Stomach (tissue), 8 donors: ENCODE measurements at regions not wholly inside any gene's neighbourhood (a gene's known extent, or its start where the extent isn't known, plus 50 kb on each side); places are given as distances from the start of the nearest gene placed in this dataset.
A peak's percentile ranks its signal among the peaks of the same experiment; 100 is the strongest.

Experiments
- DNase-seq, 2 donors: peaks; one replicate each; pipeline versions ENCODE4 v3.0.0 to v3.0.0-alpha.2; 2013 to 2019
- H3K27ac ChIP-seq, 5 donors: fragments of 200-600 bp in 4 of 5; sonication (generic) in 4 of 5; one replicate each; pipeline ENCODE4 v1.5.1; 2013 to 2019; ENCODE audit warnings: mild to moderate bottlenecking in 1 of 5, moderate library complexity in 1 of 5
- H3K27me3 ChIP-seq, 3 donors: fragments of 200-600 bp; sonication (generic); one replicate each; pipeline ENCODE4 v1.5.1; 2017 to 2019; ENCODE audit warnings: mixed run types in 1 of 3
- H3K36me3 ChIP-seq, 4 donors: fragments of 200-600 bp; sonication (generic); 1 replicate in 3 of 4; 2 replicates in 1 of 4; pipeline ENCODE4 v1.5.1; 2016 to 2019
- H3K4me1 ChIP-seq, 4 donors: fragments of 200-600 bp; sonication (generic); one replicate each; pipeline ENCODE4 v1.5.1; 2016 to 2019
- H3K4me3 ChIP-seq, 4 donors: fragments of 200-600 bp; sonication (generic) in 3 of 4; one replicate each; pipeline ENCODE4 v1.5.1; 2016 to 2019; ENCODE audit warnings: mild to moderate bottlenecking in 1 of 4
- H3K9me3 ChIP-seq, 4 donors: fragments of 200-600 bp; sonication (generic); one replicate each; pipeline ENCODE4 v1.5.1; 2016 to 2019
- CTCF ChIP-seq, 7 experiments: fragments of 450-650 bp in 4 of 7; fragments of 200-600 bp in 3 of 7; sonication (generic) in 3 of 7; IDR thresholded peaks; one replicate each; pipeline ENCODE4 v1.5.1; 2016 to 2019; ENCODE audit warnings: antibody characterized with exemption in 7 of 7, control low read depth in 2 of 7, mild to moderate bottlenecking in 1 of 7
- EP300 ChIP-seq: sonication (generic); formaldehyde crosslinking; IDR thresholded peaks from one replicate; pipeline ENCODE4 v1.6.1; 2017; ENCODE audit warnings: antibody characterized with exemption
- POLR2A ChIP-seq, 4 donors: fragments of 450-650 bp; IDR thresholded peaks; one replicate each; pipeline ENCODE4 v1.6.1; 2016; ENCODE audit warnings: antibody characterized with exemption in 4 of 4, control low read depth in 2 of 4, mild to moderate bottlenecking in 1 of 4, moderate library complexity in 1 of 4
- POLR2AphosphoS5 ChIP-seq, 3 donors: sonication (generic); formaldehyde crosslinking; IDR thresholded peaks; one replicate each; pipeline ENCODE4 v1.6.1; 2016; ENCODE audit warnings: antibody characterized with exemption in 3 of 3
- WGBS, 5 donors: extraction: QIAGEN DNeasy Blood & Tissue Kit in 3 of 5; methylation state at CpG; one replicate each; pipeline versions ENCODE4 v1.1.5 to v1.1.7; 2013 to 2018; 5-methylcytosine and 5-hydroxymethylcytosine counted together
- intact Hi-C: fragments of 100-400 bp; cut with DNase I; formaldehyde crosslinking; loops from one replicate; pipeline ENCODE4 v1.15.1; 2023; ENCODE audit warnings: low total_unique reads
- donor health status: healthy with polysubstance abuse.
- donor health status: Bipolar disorder and iron deficiency.
- donor health status: healthy.

DNA sequence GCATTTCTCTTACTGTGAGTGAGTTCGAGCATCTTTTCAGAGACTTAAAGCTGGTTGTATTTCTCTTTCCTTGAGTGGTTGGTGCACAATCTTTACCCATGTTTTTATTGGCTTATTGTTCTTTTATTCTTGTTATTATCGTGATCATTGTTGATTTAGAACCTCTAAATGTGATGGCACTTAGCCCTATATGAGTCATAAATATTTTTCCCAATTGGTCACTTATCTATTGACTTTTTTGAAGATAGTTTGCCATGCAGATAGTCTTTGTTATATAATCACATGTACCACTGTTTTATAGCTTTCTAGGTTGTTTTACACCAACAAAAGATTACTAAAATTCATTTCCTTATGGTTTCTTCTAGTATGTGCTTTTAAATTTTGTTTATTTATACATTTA is 70.6 kb upstream of the KCNK12 start:
- no peak overlapping the region for H3K27ac ChIP-seq
- 40 to 60% (median 52%) methylated on average over 2 of the region's 2 CpGs for WGBS, 5 donors
- H3K9me3 ChIP-seq = no peaks in the 10 kb centered on the region
- no peaks in the 10 kb centered on the region for H3K27me3 ChIP-seq
- H3K4me3 ChIP-seq = no peak overlapping the region
- no peak for TF ChIP-seq POLR2AphosphoS5 (IDR thresholded peaks at IDR 0.05)
- no peak for TF ChIP-seq POLR2A (IDR thresholded peaks at IDR 0.05)
- TF ChIP-seq CTCF (IDR thresholded peaks at IDR 0.05) = no peak
- TF ChIP-seq EP300 = no peak
- intact Hi-C loops = no loop called here
- DNase-seq = no peak
- H3K4me1 ChIP-seq = no peaks in the 10 kb centered on the region
- H3K36me3 ChIP-seq = no peaks in the 10 kb centered on the region

DNA sequence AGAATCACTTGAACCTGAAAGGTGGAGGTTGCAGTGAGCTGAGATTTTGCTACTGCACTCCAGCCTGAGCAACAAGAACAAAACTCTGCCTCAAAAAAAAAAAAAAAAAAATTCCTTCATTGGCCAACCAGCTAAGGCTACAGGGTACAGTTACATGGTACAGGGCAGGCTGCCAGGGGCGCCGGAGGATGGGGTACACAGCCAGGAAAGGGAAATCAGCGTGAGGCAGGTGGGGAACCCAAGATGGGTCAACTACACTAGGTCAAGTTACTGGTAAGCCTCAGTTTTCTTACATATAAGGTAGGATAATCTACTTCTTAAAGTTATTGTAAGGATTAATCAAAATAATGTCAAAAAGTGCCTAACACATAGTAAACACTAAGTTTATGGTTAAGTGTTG is 69.6 kb upstream of the KCNK12 start:
- Histone ChIP-seq H3K4me3 (no peak overlapping the region), H3K36me3 (no peaks in the 10 kb centered on the region), H3K27ac (no peak overlapping the region), H3K4me1 (no peaks in the 10 kb centered on the region), H3K27me3 (no peaks in the 10 kb centered on the region), H3K9me3 (no peaks in the 10 kb centered on the region)
- WGBS, 5 donors = 77 to 88% (median 86%) methylated on average over 3 of the region's 3 CpGs
- no peak for TF ChIP-seq EP300
- TF ChIP-seq POLR2A (IDR thresholded peaks at IDR 0.05) = no peak
- DNase-seq = no peak
- intact Hi-C loops = no loop called here

DNA sequence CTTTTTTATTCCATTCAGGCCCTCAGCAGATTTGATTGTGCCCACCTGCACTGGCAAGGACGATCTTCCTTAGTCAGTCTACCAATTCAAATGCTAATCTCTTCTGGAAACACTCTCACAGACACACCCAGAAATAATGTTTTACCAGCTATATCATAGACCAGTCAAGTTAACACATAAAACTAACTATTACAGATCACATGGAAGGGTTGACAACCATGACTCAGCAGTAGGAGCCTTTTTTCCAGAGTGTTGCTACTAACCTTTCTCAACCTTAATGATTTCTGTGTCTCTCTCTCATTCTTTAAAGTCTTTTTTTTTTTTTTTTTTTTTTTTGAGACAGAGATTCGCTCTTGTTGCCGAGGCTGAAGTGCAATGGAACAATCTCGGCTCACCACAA is 68.7 kb upstream of the KCNK12 start:
- TF ChIP-seq CTCF (IDR thresholded peaks at IDR 0.05) (no peak), POLR2A (IDR thresholded peaks at IDR 0.05) (no peak), EP300 (no peak), POLR2AphosphoS5 (IDR thresholded peaks at IDR 0.05) (no peak)
- DNase-seq = peak in 1 of 2 donors; percentile 23
- H3K27ac ChIP-seq = no peak overlapping the region
- H3K9me3 ChIP-seq = no peaks in the 10 kb centered on the region
- no peaks in the 10 kb centered on the region for H3K4me1 ChIP-seq
- WGBS, 5 donors = 70 to 83% (median 75%) methylated on average over 4 of the region's 4 CpGs
- H3K36me3 ChIP-seq = no peaks in the 10 kb centered on the region
- intact Hi-C loops = no loop called here
- no peaks in the 10 kb centered on the region for H3K27me3 ChIP-seq
- H3K4me3 ChIP-seq = no peak overlapping the region

DNA sequence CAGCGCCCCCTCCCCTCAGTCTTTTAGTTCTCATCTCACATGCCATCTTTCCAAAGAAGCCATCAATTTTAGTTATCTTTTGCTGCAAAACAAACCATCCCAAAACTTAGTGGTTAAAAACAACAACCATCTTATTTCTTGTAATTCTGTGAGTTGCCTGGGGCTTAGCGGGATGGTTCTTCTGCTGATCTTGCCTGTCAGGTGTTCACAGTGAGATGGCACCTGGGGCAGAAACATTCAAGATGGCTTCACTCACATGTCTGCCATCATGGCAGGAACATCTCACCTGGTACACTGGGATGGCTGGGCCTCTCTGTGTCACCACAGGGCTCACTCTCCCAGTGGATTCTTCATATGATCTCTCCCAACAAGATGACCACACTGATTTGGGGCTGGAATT is 67.6 kb upstream of the KCNK12 start:
- no peaks in the 10 kb centered on the region for H3K36me3 ChIP-seq
- 73 to 98% (median 94%) methylated on average over 2 of the region's 2 CpGs for WGBS, 5 donors
- no peaks in the 10 kb centered on the region for H3K4me1 ChIP-seq
- TF ChIP-seq EP300 (no peak), POLR2AphosphoS5 (IDR thresholded peaks at IDR 0.05) (no peak), POLR2A (IDR thresholded peaks at IDR 0.05) (no peak), CTCF (IDR thresholded peaks at IDR 0.05) (no peak)
- H3K4me3 ChIP-seq = no peak overlapping the region
- no peak overlapping the region for H3K27ac ChIP-seq
- H3K9me3 ChIP-seq = no peaks in the 10 kb centered on the region
- DNase-seq = no peak
- intact Hi-C loops = no loop called here
- H3K27me3 ChIP-seq = no peaks in the 10 kb centered on the region

DNA sequence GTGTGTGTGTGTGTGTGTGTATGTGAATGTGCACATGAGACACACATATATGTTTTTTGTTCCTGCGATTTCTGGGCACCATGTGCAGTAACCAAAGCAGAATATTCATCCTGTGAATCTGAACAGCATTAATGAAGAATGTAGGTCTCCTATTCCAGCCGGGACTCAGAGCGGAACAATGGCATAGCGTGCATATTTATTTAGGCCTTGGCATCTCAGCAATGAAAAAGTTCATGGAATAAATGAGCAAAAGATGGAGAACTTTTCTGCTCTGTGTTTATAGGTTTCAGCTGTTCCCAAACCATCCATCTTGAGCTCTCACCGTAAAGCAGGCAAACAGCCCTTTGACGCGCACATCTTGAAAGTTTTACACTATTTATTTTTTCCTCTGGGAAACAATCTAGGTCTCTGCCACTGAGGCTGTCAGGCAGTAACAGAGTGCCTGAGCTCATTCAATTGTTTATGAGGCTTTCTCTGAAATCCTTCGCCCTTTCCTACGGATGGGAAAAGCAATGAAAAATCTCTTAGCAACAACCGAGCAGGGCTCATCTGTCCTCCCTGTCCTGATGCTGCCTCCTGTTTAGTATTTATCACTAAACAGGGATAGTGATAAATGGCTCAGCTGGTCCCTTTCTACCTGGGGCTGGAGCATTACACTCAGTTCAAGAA is 65.9 kb upstream of the KCNK12 start:
- Histone ChIP-seq H3K27ac (no peak overlapping the region), H3K36me3 (no peaks in the 10 kb centered on the region), H3K4me1 (no peaks in the 10 kb centered on the region), H3K4me3 (no peak overlapping the region), H3K27me3 (no peaks in the 10 kb centered on the region), H3K9me3 (no peaks in the 10 kb centered on the region)
- intact Hi-C loops = no loop called here
- WGBS, 5 donors = 52 to 66% (median 64%) methylated on average over 10 of the region's 10 CpGs
- TF ChIP-seq CTCF (IDR thresholded peaks at IDR 0.05) = no peak
- no peak for TF ChIP-seq POLR2A (IDR thresholded peaks at IDR 0.05)
- no peak for TF ChIP-seq POLR2AphosphoS5 (IDR thresholded peaks at IDR 0.05)
- no peak for TF ChIP-seq EP300
- DNase-seq = peak in 1 of 2 donors; percentile 9
